ENCODE measurements at regions not wholly inside any gene's neighbourhood (a gene's known extent, or its start where the extent isn't known, plus 50 kb on each side); places are given as distances from the start of the nearest gene placed in this dataset.

DNA sequence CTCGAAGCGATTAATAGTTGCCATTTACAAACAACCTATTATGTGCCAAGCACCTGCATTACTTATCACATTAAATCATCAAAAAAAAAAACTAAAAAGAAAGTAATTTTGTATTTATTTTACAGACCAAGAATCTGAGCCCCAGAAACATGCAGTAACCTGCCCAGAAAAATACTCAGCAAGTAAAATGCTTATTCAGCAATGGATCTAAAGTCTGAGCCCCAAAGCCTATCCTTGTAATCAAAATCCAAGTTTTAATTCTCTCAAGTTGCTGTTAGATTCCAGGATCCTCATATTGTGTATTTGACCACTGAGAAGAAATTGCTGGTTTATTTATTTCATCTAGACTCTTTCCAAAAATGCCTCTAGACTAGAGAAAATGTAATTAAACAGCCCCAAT lies 783.3 kb upstream of the API5 start:
- H3K4me1 ChIP-seq = no peaks in the 10 kb centered on the region
- no peaks in the 10 kb centered on the region for H3K9me3 ChIP-seq
- ATAC-seq (no peak), DNase-seq (no peak)
- no peaks in the 10 kb centered on the region for H3K36me3 ChIP-seq (replicated peaks in 1 of 2; ENCODE audit: insufficient read depth in 1 of 2, low read depth in 2 of 2)
- TF ChIP-seq, protein P1, sequence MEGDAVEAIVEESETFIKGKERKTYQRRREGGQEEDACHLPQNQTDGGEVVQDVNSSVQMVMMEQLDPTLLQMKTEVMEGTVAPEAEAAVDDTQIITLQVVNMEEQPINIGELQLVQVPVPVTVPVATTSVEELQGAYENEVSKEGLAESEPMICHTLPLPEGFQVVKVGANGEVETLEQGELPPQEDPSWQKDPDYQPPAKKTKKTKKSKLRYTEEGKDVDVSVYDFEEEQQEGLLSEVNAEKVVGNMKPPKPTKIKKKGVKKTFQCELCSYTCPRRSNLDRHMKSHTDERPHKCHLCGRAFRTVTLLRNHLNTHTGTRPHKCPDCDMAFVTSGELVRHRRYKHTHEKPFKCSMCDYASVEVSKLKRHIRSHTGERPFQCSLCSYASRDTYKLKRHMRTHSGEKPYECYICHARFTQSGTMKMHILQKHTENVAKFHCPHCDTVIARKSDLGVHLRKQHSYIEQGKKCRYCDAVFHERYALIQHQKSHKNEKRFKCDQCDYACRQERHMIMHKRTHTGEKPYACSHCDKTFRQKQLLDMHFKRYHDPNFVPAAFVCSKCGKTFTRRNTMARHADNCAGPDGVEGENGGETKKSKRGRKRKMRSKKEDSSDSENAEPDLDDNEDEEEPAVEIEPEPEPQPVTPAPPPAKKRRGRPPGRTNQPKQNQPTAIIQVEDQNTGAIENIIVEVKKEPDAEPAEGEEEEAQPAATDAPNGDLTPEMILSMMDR (IDR thresholded peaks at IDR 0.05) = no peak
- TF ChIP-seq POLR2A (IDR thresholded peaks at IDR 0.05) = no peak
- no peak overlapping the region for H3K27ac ChIP-seq
- 78 to 88% methylated on average over 2 of the region's 2 CpGs for WGBS, 2 donors
- intact Hi-C loops (cut with DNase I) = loop anchor here (10.0 kb wide), 1 partner anchor 1064 kb away; no protein-coding TSS in a partner anchor
- H3K27me3 ChIP-seq = no peaks in the 10 kb centered on the region
- H3K4me3 ChIP-seq = no peak overlapping the region

DNA sequence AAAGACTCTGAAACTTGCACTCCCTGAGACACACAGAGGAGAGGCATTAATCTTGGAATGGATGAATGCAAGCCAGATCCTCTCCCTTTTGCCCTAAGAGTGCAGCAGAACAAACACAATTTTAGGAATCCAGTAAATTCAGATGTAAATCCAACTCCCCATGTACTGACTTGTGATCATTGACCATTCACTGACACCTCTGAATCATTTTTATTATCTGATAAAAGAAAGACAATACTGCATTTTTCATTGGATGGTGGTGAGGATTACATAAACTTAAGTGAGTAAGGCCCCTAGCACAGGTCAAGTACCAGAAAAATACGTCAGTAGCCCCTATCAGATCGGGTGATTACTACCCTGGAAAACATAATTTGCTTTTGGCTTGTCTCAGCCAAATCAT lies 782.9 kb upstream of the API5 start:
- TF ChIP-seq, protein P1 (IDR thresholded peaks at IDR 0.05) = no peak
- TF ChIP-seq POLR2A (IDR thresholded peaks at IDR 0.05) = no peak
- H3K9me3 ChIP-seq = no peaks in the 10 kb centered on the region
- no peak overlapping the region for H3K27ac ChIP-seq
- ATAC-seq = no peak
- intact Hi-C loops (cut with DNase I) = loop anchor here (10.0 kb wide), 1 partner anchor 1064 kb away; no protein-coding TSS in a partner anchor
- H3K27me3 ChIP-seq = no peaks in the 10 kb centered on the region
- H3K4me1 ChIP-seq = no peaks in the 10 kb centered on the region
- no peak overlapping the region for H3K4me3 ChIP-seq
- H3K36me3 ChIP-seq (replicated peaks in 1 of 2; ENCODE audit: insufficient read depth in 1 of 2, low read depth in 2 of 2) = no peaks in the 10 kb centered on the region
- 35 to 59% methylated on average over 2 of the region's 2 CpGs for WGBS, 2 donors
- no peak for DNase-seq

DNA sequence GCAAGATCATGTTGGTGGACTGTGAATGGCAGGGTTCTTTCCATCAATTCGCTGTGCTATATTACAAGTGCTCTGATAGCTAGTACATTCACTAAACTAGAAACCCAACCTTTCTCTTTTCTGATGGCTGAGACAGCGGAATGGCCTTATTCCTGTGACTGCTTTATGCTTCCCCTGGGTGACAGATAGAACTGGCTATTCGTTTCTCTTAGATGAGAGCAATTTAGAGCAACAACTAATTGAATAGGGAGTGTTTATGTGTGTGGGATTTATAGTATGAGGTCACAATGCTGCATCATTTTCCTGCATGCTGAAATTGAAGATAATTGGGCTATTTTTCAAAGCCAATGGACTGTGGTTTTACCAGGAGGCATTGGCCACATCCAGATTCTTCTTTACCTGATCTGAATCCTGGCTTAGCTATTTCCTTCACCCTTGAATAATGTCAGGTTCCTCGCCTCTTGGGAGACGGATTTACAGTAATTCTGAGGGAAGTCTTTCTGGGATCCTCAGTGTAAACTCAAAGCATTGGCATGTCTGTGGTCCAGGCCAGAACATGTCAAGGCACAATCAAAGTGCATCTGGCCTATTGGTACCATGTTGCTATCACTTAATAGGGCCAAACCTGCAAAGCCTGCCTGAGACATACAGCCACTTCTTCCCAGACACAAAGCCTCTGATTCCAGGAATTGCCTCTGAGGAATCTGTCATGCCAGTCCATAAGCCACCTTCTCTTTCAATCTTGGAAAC lies 775.0 kb upstream of the API5 start:
- DNase-seq (no peak), ATAC-seq (no peak)
- Histone ChIP-seq H3K9me3 (no peaks in the 10 kb centered on the region), H3K4me1 (no peaks in the 10 kb centered on the region), H3K27ac (no peak overlapping the region), H3K27me3 (no peaks in the 10 kb centered on the region), H3K4me3 (no peak overlapping the region), H3K36me3 (replicated peaks in 1 of 2; ENCODE audit: insufficient read depth in 1 of 2, low read depth in 2 of 2) (no peaks in the 10 kb centered on the region)
- 66 to 68% methylated on average over 5 of the region's 5 CpGs for WGBS, 2 donors
- TF ChIP-seq POLR2A (IDR thresholded peaks at IDR 0.05) = no peak
- TF ChIP-seq, protein P1 (IDR thresholded peaks at IDR 0.05) = no peak
- intact Hi-C loops (cut with DNase I) = no loop called here

DNA sequence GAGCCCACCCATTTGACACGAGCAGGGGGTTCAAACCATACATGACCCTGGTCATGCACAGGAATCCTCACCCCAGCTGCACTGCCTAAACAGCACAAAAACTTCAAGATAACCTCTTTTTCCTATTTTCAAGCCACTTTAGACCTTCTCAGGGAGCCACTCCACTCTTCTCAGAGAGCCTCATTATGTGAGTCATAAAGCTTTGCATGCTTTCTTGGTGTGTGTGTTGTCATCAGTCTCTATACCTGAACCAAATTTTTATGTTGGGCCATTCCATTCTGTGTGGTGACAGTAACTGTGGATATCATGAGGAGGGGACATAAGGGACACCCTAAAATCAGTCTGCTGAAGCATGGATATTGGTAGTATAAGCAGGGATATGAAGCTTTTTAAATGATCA lies 769.5 kb upstream of the API5 start:
- no peak overlapping the region for H3K27ac ChIP-seq
- no peaks in the 10 kb centered on the region for H3K9me3 ChIP-seq
- H3K4me3 ChIP-seq = no peak overlapping the region
- 30 to 52% methylated on average over 1 of the region's 1 CpG for WGBS, 2 donors
- intact Hi-C loops (cut with DNase I) = no loop called here
- no peaks in the 10 kb centered on the region for H3K4me1 ChIP-seq
- ATAC-seq (no peak), DNase-seq (no peak)
- H3K36me3 ChIP-seq (replicated peaks in 1 of 2; ENCODE audit: insufficient read depth in 1 of 2, low read depth in 2 of 2) = no peaks in the 10 kb centered on the region
- TF ChIP-seq POLR2A (IDR thresholded peaks at IDR 0.05) = no peak
- TF ChIP-seq, protein P1 (IDR thresholded peaks at IDR 0.05) = no peak
- H3K27me3 ChIP-seq = no peaks in the 10 kb centered on the region
